GM12878 (cell line): ENCODE measurements at regions not wholly inside any gene's neighbourhood (a gene's known extent, or its start where the extent isn't known, plus 50 kb on each side); places are given as distances from the start of the nearest gene placed in this dataset.

Source experiments
- ATAC-seq: fragments of 200-7000 bp; cut with Tn5 transposase; 3 replicates; pipeline ENCODE4 v1.9.1; 2020; ENCODE audit warnings: mild to moderate bottlenecking, moderate library complexity
- BruUV-seq: library from RNA; stranded (reverse); fragments of 400-500 nt; replicated peaks from 2 replicates; lab custom pipeline; 2021; lab: Mats Ljungman, UMichigan
- CTCF ChIA-PET: fragments of 300-600 bp; sonication (Branson Sonifier 250); formaldehyde crosslinking; extraction: SDS; loops from one replicate; lab custom pipeline; 2021; ENCODE audit warnings: inconsistent platforms; lab: Yijun Ruan, JAX
- POLR2A ChIA-PET: fragments of 350-600 bp; formaldehyde crosslinking; extraction: SDS; loops from one replicate; lab custom pipeline; 2021; ENCODE audit warnings: inconsistent platforms; lab: Charles Lee
- RAD21 ChIA-PET: fragments of 300-600 bp; sonication (Branson Sonifier 250); formaldehyde crosslinking; loops from one replicate; lab custom pipeline; 2023; ENCODE audit warnings: antibody characterized with exemption; ENCODE audit not compliant: unreplicated experiment; lab: Charles Lee
- SMC1A ChIA-PET: fragments of 300-600 bp; sonication (Branson Sonifier 250); formaldehyde crosslinking; loops from one replicate; lab custom pipeline; 2023; ENCODE audit not compliant: unreplicated experiment, uncharacterized antibody; lab: Charles Lee
- DNase-seq: peaks from one replicate; pipeline ENCODE4 v3.0.0-alpha.2; 2011; ENCODE audit warnings: low read depth, low spot score
- FAIRE-seq: peaks from 3 replicates; lab custom pipeline; 2011; peaks lifted over from hg19 to GRCh38; lab: Jason Lieb, UNC
- H2AFZ ChIP-seq: 2 replicates; pipeline ENCODE4 v1.6.0; 2011; ENCODE audit warnings: low read depth, low read length, control low read depth; ENCODE audit not compliant: control insufficient read depth
- H3K27ac ChIP-seq: 2 replicates; pipeline ENCODE4 v1.5.1; 2011; ENCODE audit warnings: control low read depth; ENCODE audit not compliant: control insufficient read depth, insufficient read depth
- H3K27me3 ChIP-seq, 2 experiments: replicated peaks in 1 of 2; 2 replicates each; pipeline versions ENCODE4 v1.6.0 to v1.6.1; 2011; ENCODE audit warnings: low read length in 1 of 2; ENCODE audit not compliant: control insufficient read depth in 2 of 2, insufficient read depth in 2 of 2
- H3K36me3 ChIP-seq, 2 experiments: 2 replicates each; pipeline ENCODE4 v1.5.1; 2011; ENCODE audit warnings: low read length in 1 of 2; ENCODE audit not compliant: control insufficient read depth in 2 of 2, insufficient read depth in 2 of 2
- H3K4me1 ChIP-seq: 2 replicates; pipeline ENCODE4 v1.6.1; 2011; ENCODE audit warnings: mild to moderate bottlenecking, low read length, moderate library complexity, mixed read lengths; ENCODE audit not compliant: control insufficient read depth, insufficient read depth
- H3K4me2 ChIP-seq: 2 replicates; pipeline ENCODE4 v1.6.0; 2011; ENCODE audit warnings: control low read depth; ENCODE audit not compliant: control insufficient read depth, insufficient read depth
- H3K4me3 ChIP-seq: fragments of 200-600 bp; sonication (generic); 2 replicates; pipeline ENCODE4 v1.5.1; 2016
- H3K79me2 ChIP-seq: 2 replicates; pipeline ENCODE4 v1.6.0; 2011; ENCODE audit warnings: low read length; ENCODE audit not compliant: control insufficient read depth, insufficient read depth
- H3K9ac ChIP-seq: 2 replicates; pipeline ENCODE4 v1.8.0; 2011; ENCODE audit warnings: low read length, control low read depth, mixed read lengths; ENCODE audit not compliant: control insufficient read depth, insufficient read depth
- H3K9me3 ChIP-seq: replicated peaks from 3 replicates; pipeline ENCODE4 v1.5.1; 2011; ENCODE audit warnings: mild to moderate bottlenecking, low read length; ENCODE audit not compliant: control insufficient read depth, insufficient read depth
- H4K20me1 ChIP-seq: 2 replicates; pipeline ENCODE4 v1.6.0; 2011; ENCODE audit not compliant: control insufficient read depth, insufficient read depth
- IKZF1 ChIP-seq: fragments of 450-650 bp; conservative IDR thresholded peaks from 2 replicates; pipeline ENCODE4 v1.6.1; 2017; ENCODE audit warnings: antibody characterized with exemption, mild to moderate bottlenecking
- KDM1A ChIP-seq: fragments of 200-600 bp; sonication (generic); IDR thresholded peaks from 2 replicates; pipeline ENCODE4 v1.6.1; 2016; ENCODE audit warnings: borderline replicate concordance
- PAX8 ChIP-seq: fragments of 450-650 bp; IDR thresholded peaks from 2 replicates; pipeline ENCODE4 v1.6.1; 2017; ENCODE audit warnings: mild to moderate bottlenecking, moderate library complexity
- STAT1 ChIP-seq: fragments of 450-650 bp; conservative IDR thresholded peaks from 2 replicates; pipeline ENCODE4 v1.6.1; 2014; ENCODE audit warnings: antibody characterized with exemption, mild to moderate bottlenecking
- TCF7 ChIP-seq: IDR thresholded peaks from 2 replicates; pipeline ENCODE4 v1.6.1; 2014; ENCODE audit warnings: antibody characterized with exemption, borderline replicate concordance
- WGBS: methylation state at CpG from one replicate; pipeline ENCODE4 v1.1.6; 2016; ENCODE audit warnings: low lambda C conversion rate; ENCODE audit not compliant: insufficient replicate concordance, insufficient coverage; ENCODE audit errors: missing lambda C conversion rate; 5-methylcytosine and 5-hydroxymethylcytosine counted together
- in situ Hi-C: fragments of 300-500 bp; cut with MboI; formaldehyde crosslinking; loops from 9 replicates; pipeline ENCODE4 v1.14.3; 2018; ENCODE audit warnings: mixed read lengths
- intact Hi-C: fragments of 100-400 bp; cut with micrococcal nuclease; formaldehyde crosslinking; loops from one replicate; pipeline ENCODE4 v1.14.2; 2022; ENCODE audit not compliant: unreplicated experiment
- TF ChIP-seq, protein P1 (sequence below): fragments of 450-650 bp; formaldehyde crosslinking; IDR thresholded peaks from 2 replicates; pipeline ENCODE4 v1.5.0; 2022; ENCODE audit warnings: mild to moderate bottlenecking, missing genetic modification characterization
- TF ChIP-seq, protein P2 (sequence below): IDR thresholded peaks from 2 replicates; pipeline ENCODE4 v1.6.1; 2011; ENCODE audit warnings: low read depth, low read length, improper control_type of control experiment, borderline replicate concordance
- TF ChIP-seq, protein P3 (sequence below): fragments of 450-650 bp; IDR thresholded peaks from 2 replicates; pipeline ENCODE4 v1.6.1; 2017; ENCODE audit warnings: antibody characterized with exemption, mild to moderate bottlenecking, moderate library complexity

DNA sequence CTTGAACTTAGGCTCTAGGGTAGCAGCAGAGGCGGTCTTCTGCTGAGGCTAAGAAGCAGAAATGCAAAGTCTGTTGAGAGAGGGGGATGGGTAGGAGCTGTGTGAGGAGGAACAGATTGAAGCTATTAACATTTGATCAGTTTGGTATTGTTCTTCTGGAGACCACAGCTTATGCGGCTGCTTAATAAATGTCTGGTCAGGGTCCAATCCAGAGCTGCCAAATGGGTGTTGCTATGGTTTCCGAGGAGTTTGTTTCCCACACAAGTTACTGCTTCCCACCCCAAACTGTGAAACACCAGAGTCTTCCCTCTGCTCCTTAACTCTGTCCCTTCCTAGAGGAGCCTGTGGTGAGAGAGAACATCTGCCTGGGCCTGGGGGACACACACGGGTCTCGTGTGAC is 142.2 kb upstream of the KLF4 start:
- Histone ChIP-seq H3K4me1 (no peaks in the 10 kb centered on the region), H3K9ac (no peak overlapping the region), H2AFZ (no peak overlapping the region), H3K9me3 (no peaks in the 10 kb centered on the region), H3K27me3 (no peaks in the 10 kb centered on the region; a peak in 1 of 4 replicates), H3K4me3 (no peak overlapping the region), H3K27ac (no peak overlapping the region), H4K20me1 (no peaks in the 10 kb centered on the region), H3K4me2 (no peak overlapping the region)
- ATAC-seq, result no peak
- in situ Hi-C loops, result no loop called here
- 63% methylated on average over 5 of the region's 5 CpGs for WGBS
- POLR2A ChIA-PET, result interaction anchor here (0.6 kb wide), 2 partner anchors 20 to 21 kb away, joined by 3 to 4 read pairs; no protein-coding TSS in a partner anchor
- BruUV-seq, result no TSS peak
- SMC1A ChIA-PET, result interaction anchor here (0.6 to 1.9 kb wide), 3 partner anchors 11 to 120 kb away, joined by 3 to 5 read pairs (median 3); no protein-coding TSS in a partner anchor
- DNase-seq, result no peak
- intact Hi-C loops, result no loop called here
- TF ChIP-seq STAT1, result no peak
- TF ChIP-seq, all 136 proteins: peak for 0
- no peak for FAIRE-seq
- H3K79me2 ChIP-seq, result no peaks in the 10 kb centered on the region
- H3K36me3 ChIP-seq, result no peaks in the 10 kb centered on the region
- ChIA-PET CTCF (interaction anchor here (0.5 to 0.9 kb wide), 2 partner anchors 210 to 335 kb away, joined by 3 to 4 read pairs; no protein-coding TSS in a partner anchor), RAD21 (interaction anchor here (1.1 kb wide), 1 partner anchor 38 kb away, joined by 4 read pairs; no protein-coding TSS in a partner anchor)

DNA sequence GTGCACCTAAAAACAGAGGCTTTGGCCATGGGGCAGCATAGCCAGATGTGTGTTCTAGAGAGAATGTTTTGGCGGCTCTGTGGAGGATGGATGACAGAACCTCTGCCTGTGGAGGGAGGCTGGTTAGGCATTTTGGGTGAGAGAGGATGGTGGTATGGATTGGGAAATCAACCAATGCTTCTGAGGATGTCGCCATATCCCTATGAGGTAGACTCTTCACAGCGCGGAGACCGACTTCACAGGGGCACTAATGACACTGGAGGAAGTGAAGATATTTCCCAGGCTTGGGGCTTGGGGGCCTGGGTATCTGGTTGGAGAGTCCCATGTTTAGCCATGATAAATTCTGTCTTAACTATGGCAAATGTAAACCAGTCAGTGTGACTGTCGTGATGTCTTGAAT is 140.6 kb upstream of the KLF4 start:
- ATAC-seq (no peak), FAIRE-seq (no peak), DNase-seq (no peak)
- POLR2A ChIA-PET, result no interaction called here
- CTCF ChIA-PET, result no interaction called here
- Histone ChIP-seq H3K4me3 (no peak overlapping the region), H2AFZ (no peak overlapping the region), H3K4me2 (no peak overlapping the region), H3K79me2 (no peaks in the 10 kb centered on the region), H4K20me1 (no peaks in the 10 kb centered on the region), H3K27ac (no peak overlapping the region), H3K36me3 (no peaks in the 10 kb centered on the region), H3K9me3 (no peaks in the 10 kb centered on the region), H3K4me1 (no peaks in the 10 kb centered on the region), H3K9ac (no peak overlapping the region), H3K27me3 (no peaks in the 10 kb centered on the region; a peak in 1 of 4 replicates)
- SMC1A ChIA-PET, result interaction anchor here (1.9 kb wide), 1 partner anchor 122 kb away, joined by 5 read pairs; no protein-coding TSS in a partner anchor
- in situ Hi-C loops (no loop called here), intact Hi-C loops (no loop called here)
- RAD21 ChIA-PET, result interaction anchor here (1.0 kb wide), 1 partner anchor 121 kb away, joined by 3 read pairs; no protein-coding TSS in a partner anchor
- no TSS peak for BruUV-seq
- 47% methylated on average over 6 of the region's 6 CpGs for WGBS
- TF ChIP-seq TCF7 (no peak), IKZF1 (no peak), PAX8 (no peak), KDM1A (no peak)
- TF ChIP-seq, protein P1, sequence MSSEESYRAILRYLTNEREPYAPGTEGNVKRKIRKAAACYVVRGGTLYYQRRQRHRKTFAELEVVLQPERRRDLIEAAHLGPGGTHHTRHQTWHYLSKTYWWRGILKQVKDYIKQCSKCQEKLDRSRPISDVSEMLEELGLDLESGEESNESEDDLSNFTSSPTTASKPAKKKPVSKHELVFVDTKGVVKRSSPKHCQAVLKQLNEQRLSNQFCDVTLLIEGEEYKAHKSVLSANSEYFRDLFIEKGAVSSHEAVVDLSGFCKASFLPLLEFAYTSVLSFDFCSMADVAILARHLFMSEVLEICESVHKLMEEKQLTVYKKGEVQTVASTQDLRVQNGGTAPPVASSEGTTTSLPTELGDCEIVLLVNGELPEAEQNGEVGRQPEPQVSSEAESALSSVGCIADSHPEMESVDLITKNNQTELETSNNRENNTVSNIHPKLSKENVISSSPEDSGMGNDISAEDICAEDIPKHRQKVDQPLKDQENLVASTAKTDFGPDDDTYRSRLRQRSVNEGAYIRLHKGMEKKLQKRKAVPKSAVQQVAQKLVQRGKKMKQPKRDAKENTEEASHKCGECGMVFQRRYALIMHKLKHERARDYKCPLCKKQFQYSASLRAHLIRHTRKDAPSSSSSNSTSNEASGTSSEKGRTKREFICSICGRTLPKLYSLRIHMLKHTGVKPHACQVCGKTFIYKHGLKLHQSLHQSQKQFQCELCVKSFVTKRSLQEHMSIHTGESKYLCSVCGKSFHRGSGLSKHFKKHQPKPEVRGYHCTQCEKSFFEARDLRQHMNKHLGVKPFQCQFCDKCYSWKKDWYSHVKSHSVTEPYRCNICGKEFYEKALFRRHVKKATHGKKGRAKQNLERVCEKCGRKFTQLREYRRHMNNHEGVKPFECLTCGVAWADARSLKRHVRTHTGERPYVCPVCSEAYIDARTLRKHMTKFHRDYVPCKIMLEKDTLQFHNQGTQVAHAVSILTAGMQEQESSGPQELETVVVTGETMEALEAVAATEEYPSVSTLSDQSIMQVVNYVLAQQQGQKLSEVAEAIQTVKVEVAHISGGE (CRISPR knock-in tag), result no peak
- TF ChIP-seq, protein P2, sequence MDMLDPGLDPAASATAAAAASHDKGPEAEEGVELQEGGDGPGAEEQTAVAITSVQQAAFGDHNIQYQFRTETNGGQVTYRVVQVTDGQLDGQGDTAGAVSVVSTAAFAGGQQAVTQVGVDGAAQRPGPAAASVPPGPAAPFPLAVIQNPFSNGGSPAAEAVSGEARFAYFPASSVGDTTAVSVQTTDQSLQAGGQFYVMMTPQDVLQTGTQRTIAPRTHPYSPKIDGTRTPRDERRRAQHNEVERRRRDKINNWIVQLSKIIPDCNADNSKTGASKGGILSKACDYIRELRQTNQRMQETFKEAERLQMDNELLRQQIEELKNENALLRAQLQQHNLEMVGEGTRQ, result no peak
- TF ChIP-seq, protein P3, sequence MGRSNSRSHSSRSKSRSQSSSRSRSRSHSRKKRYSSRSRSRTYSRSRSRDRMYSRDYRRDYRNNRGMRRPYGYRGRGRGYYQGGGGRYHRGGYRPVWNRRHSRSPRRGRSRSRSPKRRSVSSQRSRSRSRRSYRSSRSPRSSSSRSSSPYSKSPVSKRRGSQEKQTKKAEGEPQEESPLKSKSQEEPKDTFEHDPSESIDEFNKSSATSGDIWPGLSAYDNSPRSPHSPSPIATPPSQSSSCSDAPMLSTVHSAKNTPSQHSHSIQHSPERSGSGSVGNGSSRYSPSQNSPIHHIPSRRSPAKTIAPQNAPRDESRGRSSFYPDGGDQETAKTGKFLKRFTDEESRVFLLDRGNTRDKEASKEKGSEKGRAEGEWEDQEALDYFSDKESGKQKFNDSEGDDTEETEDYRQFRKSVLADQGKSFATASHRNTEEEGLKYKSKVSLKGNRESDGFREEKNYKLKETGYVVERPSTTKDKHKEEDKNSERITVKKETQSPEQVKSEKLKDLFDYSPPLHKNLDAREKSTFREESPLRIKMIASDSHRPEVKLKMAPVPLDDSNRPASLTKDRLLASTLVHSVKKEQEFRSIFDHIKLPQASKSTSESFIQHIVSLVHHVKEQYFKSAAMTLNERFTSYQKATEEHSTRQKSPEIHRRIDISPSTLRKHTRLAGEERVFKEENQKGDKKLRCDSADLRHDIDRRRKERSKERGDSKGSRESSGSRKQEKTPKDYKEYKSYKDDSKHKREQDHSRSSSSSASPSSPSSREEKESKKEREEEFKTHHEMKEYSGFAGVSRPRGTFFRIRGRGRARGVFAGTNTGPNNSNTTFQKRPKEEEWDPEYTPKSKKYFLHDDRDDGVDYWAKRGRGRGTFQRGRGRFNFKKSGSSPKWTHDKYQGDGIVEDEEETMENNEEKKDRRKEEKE, result no peak
